Parathyroid adenoma (tissue), 2 donors: ENCODE measurements at regions not wholly inside any gene's neighbourhood (a gene's known extent, or its start where the extent isn't known, plus 50 kb on each side); places are given as distances from the start of the nearest gene placed in this dataset.

Source experiments
- H2AFZ ChIP-seq: fragments of 300-600 bp; sonication (generic); one replicate; pipeline ENCODE4 v1.7.0; 2017; ENCODE audit warnings: antibody characterized with exemption, mild to moderate bottlenecking
- H3K27ac ChIP-seq: fragments of 300-600 bp; sonication (generic); one replicate; pipeline ENCODE4 v1.7.0; 2017
- H3K27me3 ChIP-seq: fragments of 300-600 bp; sonication (generic); one replicate; pipeline ENCODE4 v1.7.0; 2017; ENCODE audit warnings: low read length; ENCODE audit not compliant: control insufficient read depth, insufficient read depth
- H3K36me3 ChIP-seq: fragments of 300-600 bp; sonication (generic); one replicate; pipeline ENCODE4 v1.7.0; 2017; ENCODE audit warnings: low read length; ENCODE audit not compliant: control insufficient read depth, insufficient read depth
- H3K4me1 ChIP-seq: fragments of 300-600 bp; sonication (generic); one replicate; pipeline ENCODE4 v1.7.0; 2017; ENCODE audit warnings: control low read depth
- H3K4me2 ChIP-seq: fragments of 300-600 bp; sonication (generic); one replicate; pipeline ENCODE4 v1.7.0; 2017; ENCODE audit warnings: low read length
- H3K4me3 ChIP-seq: fragments of 300-600 bp; sonication (generic); one replicate; pipeline ENCODE4 v1.7.0; 2017; ENCODE audit warnings: low read depth, low read length
- H3K79me2 ChIP-seq: fragments of 300-600 bp; sonication (generic); one replicate; pipeline ENCODE4 v1.7.0; 2017; ENCODE audit warnings: control low read depth
- H3K9ac ChIP-seq: fragments of 300-600 bp; sonication (generic); one replicate; pipeline ENCODE4 v1.7.0; 2017; ENCODE audit warnings: mild to moderate bottlenecking
- H3K9me3 ChIP-seq: fragments of 300-600 bp; sonication (generic); one replicate; pipeline ENCODE4 v1.7.0; 2017; ENCODE audit warnings: low read length; ENCODE audit not compliant: control insufficient read depth
- CTCF ChIP-seq: fragments of 300-600 bp; sonication (generic); IDR thresholded peaks from one replicate; pipeline ENCODE4 v1.7.0; 2017; ENCODE audit warnings: antibody characterized with exemption, mild to moderate bottlenecking
- donor health status: primary hyperparathyroidism.

- H3K9ac ChIP-seq, result no peak overlapping the region
- H3K36me3 ChIP-seq, result no peaks in the 10 kb centered on the region
- no peak overlapping the region for H3K27ac ChIP-seq
- H3K4me3 ChIP-seq, result no peak overlapping the region
- peak overlapping the region; percentile 58 for H2AFZ ChIP-seq
- peak; percentile 81 for TF ChIP-seq CTCF
- H3K27me3 ChIP-seq, result no peaks in the 10 kb centered on the region
- H3K4me2 ChIP-seq, result peak overlapping the region; percentile 0
- no peaks in the 10 kb centered on the region for H3K9me3 ChIP-seq
- H3K79me2 ChIP-seq, result no peaks in the 10 kb centered on the region
- peaks cover 8% of the 10 kb centered on the region for H3K4me1 ChIP-seq
These were observed 61.4 kb upstream of the TRIM2 start for GRCh38 chr4:153142700-153143438.

- Histone ChIP-seq H3K4me1 (peaks cover 8% of the 10 kb centered on the region), H3K27ac (peak overlapping the region; percentile 20)
These were observed 60.5 kb upstream of the TRIM2 start for GRCh38 chr4:153143527-153144348.

DNA sequence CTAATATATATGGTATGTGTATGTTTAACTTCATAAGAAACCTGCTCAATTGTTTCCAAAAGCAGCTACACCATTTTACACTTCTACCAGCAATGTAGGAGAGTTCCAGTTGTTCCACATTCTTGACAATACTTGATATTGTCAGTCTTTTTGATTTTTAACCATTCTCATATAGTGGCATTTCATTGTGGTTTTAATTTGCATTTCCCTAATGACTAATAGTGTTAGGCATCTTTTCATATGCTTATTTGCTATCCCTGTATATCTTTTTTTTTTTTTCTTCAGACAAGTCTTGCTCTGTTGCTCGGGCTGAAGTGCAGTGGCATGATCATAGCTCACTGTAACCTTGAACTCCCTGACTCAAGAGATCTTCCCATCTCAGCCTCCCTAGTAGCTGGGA lies 58.2 kb upstream of the TRIM2 start:
- no peak for TF ChIP-seq CTCF
- Histone ChIP-seq H3K4me2 (no peak overlapping the region), H3K4me3 (no peak overlapping the region), H3K79me2 (no peaks in the 10 kb centered on the region), H3K27ac (no peak overlapping the region), H2AFZ (no peak overlapping the region), H3K4me1 (peaks cover 8% of the 10 kb centered on the region), H3K9ac (no peak overlapping the region), H3K36me3 (no peaks in the 10 kb centered on the region), H3K9me3 (no peaks in the 10 kb centered on the region), H3K27me3 (no peaks in the 10 kb centered on the region)

More at GRCh38 chr4:153143527-153144348, 60.5 kb upstream of the TRIM2 start:
- H2AFZ ChIP-seq, result peak overlapping the region; percentile 58
- TF ChIP-seq CTCF, result no peak
- H3K4me3 ChIP-seq, result no peak overlapping the region
- no peaks in the 10 kb centered on the region for H3K79me2 ChIP-seq
- H3K9me3 ChIP-seq, result no peaks in the 10 kb centered on the region
- no peak overlapping the region for H3K9ac ChIP-seq
- H3K36me3 ChIP-seq, result no peaks in the 10 kb centered on the region
- H3K27me3 ChIP-seq, result no peaks in the 10 kb centered on the region
- no peak overlapping the region for H3K4me2 ChIP-seq

DNA sequence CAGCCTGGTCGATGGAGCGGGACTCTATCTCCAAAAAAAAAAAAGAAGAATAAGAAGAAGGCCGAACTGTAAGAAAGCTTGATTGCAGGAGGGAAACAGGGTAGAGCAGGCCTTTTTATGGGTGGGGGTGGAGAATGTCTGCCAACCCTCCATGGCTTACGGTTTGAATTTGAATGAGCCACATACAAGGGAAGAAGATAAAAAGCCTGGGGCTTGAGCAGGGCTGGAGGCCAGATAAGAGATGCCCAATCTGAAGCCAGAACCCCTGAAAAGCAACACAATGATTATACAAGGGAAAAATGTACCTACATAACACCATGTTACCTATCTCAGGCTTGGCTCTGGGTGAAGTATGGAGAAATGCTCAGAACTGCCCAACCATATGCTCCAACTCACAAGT lies 57.3 kb upstream of the TRIM2 start:
- H2AFZ ChIP-seq, result no peak overlapping the region
- no peaks in the 10 kb centered on the region for H3K9me3 ChIP-seq
- no peak overlapping the region for H3K27ac ChIP-seq
- no peaks in the 10 kb centered on the region for H3K36me3 ChIP-seq
- TF ChIP-seq CTCF, result no peak
- no peak overlapping the region for H3K4me3 ChIP-seq
- no peak overlapping the region for H3K9ac ChIP-seq
- H3K27me3 ChIP-seq, result no peaks in the 10 kb centered on the region
- H3K4me1 ChIP-seq, result peaks cover 8% of the 10 kb centered on the region
- H3K4me2 ChIP-seq, result no peak overlapping the region
- H3K79me2 ChIP-seq, result no peaks in the 10 kb centered on the region
